ENCODE measurements at regions not wholly inside any gene's neighbourhood (a gene's known extent, or its start where the extent isn't known, plus 50 kb on each side); places are given as distances from the start of the nearest gene placed in this dataset.

GRCh38 chr11:134531327-134532130, 119.5 kb upstream of the B3GAT1 start:
- TF ChIP-seq BCL11A (IDR thresholded peaks at IDR 0.05; ENCODE audit: low read depth in 2 of 2, low read length in 2 of 2) (no peak), POLR2A (IDR thresholded peaks at IDR 0.05; ENCODE audit: control extremely low read depth in 1 of 2, low read depth in 2 of 2, low read length in 2 of 2) (no peak), NRF1 (IDR thresholded peaks at IDR 0.05; ENCODE audit: low read depth, low read length) (no peak), TAF1 (IDR thresholded peaks at IDR 0.05; ENCODE audit: low read depth, low read length) (no peak), NANOG (IDR thresholded peaks at IDR 0.05; ENCODE audit: insufficient read depth, low read depth, low read length, poor library complexity, severe bottlenecking) (no peak), POLR2AphosphoS5 (IDR thresholded peaks at IDR 0.05; ENCODE audit: low read depth, low read length) (no peak), EZH2 (IDR thresholded peaks at IDR 0.05; ENCODE audit: low read depth, low read length, severe bottlenecking) (no peak), CTCF (IDR thresholded peaks at IDR 0.05; ENCODE audit: control extremely low read depth in 1 of 3, insufficient read depth in 1 of 3, low read depth in 1 of 3, low read length in 3 of 3) (no peak), EP300 (IDR thresholded peaks at IDR 0.05; ENCODE audit: borderline replicate concordance in 1 of 2, low read depth in 2 of 2, low read length in 2 of 2) (no peak)
